Vagina (tissue), 2 donors: ENCODE measurements at regions not wholly inside any gene's neighbourhood (a gene's known extent, or its start where the extent isn't known, plus 50 kb on each side); places are given as distances from the start of the nearest gene placed in this dataset.

Source experiments
- DNase-seq, 2 donors: peaks; one replicate each; pipeline ENCODE4 v3.0.0-alpha.2; 2017; ENCODE audit errors: extremely low spot score in 2 of 2
- H3K27ac ChIP-seq: fragments of 200-600 bp; sonication (generic); one replicate; pipeline ENCODE4 v1.5.1; 2019
- H3K27me3 ChIP-seq: fragments of 200-600 bp; sonication (generic); one replicate; pipeline ENCODE4 v1.5.1; 2019
- H3K36me3 ChIP-seq, 2 donors: fragments of 200-600 bp; sonication (generic); one replicate each; pipeline ENCODE4 v1.5.1; 2017 to 2019
- H3K4me1 ChIP-seq: fragments of 200-600 bp; sonication (generic); one replicate; pipeline ENCODE4 v1.5.1; 2019
- H3K4me3 ChIP-seq, 2 donors: fragments of 200-600 bp; sonication (generic); 1 replicate in 1 of 2; 2 replicates in 1 of 2; pipeline ENCODE4 v1.5.1; 2016 to 2019
- H3K9me3 ChIP-seq: fragments of 200-600 bp; sonication (generic); one replicate; pipeline ENCODE4 v1.5.1; 2019
- CTCF ChIP-seq, 3 experiments: fragments of 450-650 bp in 2 of 3; fragments of 200-600 bp in 1 of 3; sonication (generic) in 1 of 3; IDR thresholded peaks; one replicate each; pipeline ENCODE4 v1.5.1; 2017 to 2019; ENCODE audit warnings: antibody characterized with exemption in 3 of 3, mild to moderate bottlenecking in 2 of 3, moderate library complexity in 2 of 3
- POLR2A ChIP-seq, 2 donors: fragments of 450-650 bp; IDR thresholded peaks; one replicate each; pipeline ENCODE4 v1.6.1; 2017; ENCODE audit warnings: antibody characterized with exemption in 2 of 2, mild to moderate bottlenecking in 2 of 2, moderate library complexity in 2 of 2
- POLR2AphosphoS5 ChIP-seq, 2 donors: sonication (generic); formaldehyde crosslinking; IDR thresholded peaks; one replicate each; pipeline ENCODE4 v1.9.0; 2017; ENCODE audit warnings: antibody characterized with exemption in 2 of 2, mild to moderate bottlenecking in 2 of 2, low read depth in 1 of 2; ENCODE audit not compliant: insufficient read depth in 1 of 2
- intact Hi-C: fragments of 100-400 bp; cut with DNase I; formaldehyde crosslinking; loops from one replicate; pipeline ENCODE4 v1.15.1; 2023

- H3K4me3 ChIP-seq: no peak overlapping the region
- H3K27ac ChIP-seq: no peak overlapping the region
- H3K9me3 ChIP-seq: no peaks in the 10 kb centered on the region
- no peaks in the 10 kb centered on the region for H3K4me1 ChIP-seq
- H3K27me3 ChIP-seq: no peaks in the 10 kb centered on the region
- no peaks in the 10 kb centered on the region for H3K36me3 ChIP-seq
- intact Hi-C loops: no loop called here
- TF ChIP-seq POLR2AphosphoS5 (IDR thresholded peaks at IDR 0.05; ENCODE audit: insufficient read depth in 1 of 2, low read depth in 1 of 2) (no peak), CTCF (IDR thresholded peaks at IDR 0.05) (no peak), POLR2A (IDR thresholded peaks at IDR 0.05) (no peak)
- no peak for DNase-seq
These were observed 64.3 kb upstream of the VANGL1 start for GRCh38 chr1:115577513-115577912.

- Histone ChIP-seq H3K4me3 (no peak overlapping the region), H3K36me3 (no peaks in the 10 kb centered on the region), H3K4me1 (no peaks in the 10 kb centered on the region), H3K27ac (no peak overlapping the region), H3K9me3 (no peaks in the 10 kb centered on the region), H3K27me3 (no peaks in the 10 kb centered on the region)
- intact Hi-C loops: no loop called here
- DNase-seq: no peak
- no peak for TF ChIP-seq CTCF (IDR thresholded peaks at IDR 0.05)
- TF ChIP-seq POLR2AphosphoS5 (IDR thresholded peaks at IDR 0.05; ENCODE audit: insufficient read depth in 1 of 2, low read depth in 1 of 2): no peak
- no peak for TF ChIP-seq POLR2A (IDR thresholded peaks at IDR 0.05)
These were observed 66.1 kb upstream of the VANGL1 start for GRCh38 chr1:115575661-115576060.

- no peaks in the 10 kb centered on the region for H3K4me1 ChIP-seq
- DNase-seq: no peak
- peaks cover 5% of the 10 kb centered on the region for H3K9me3 ChIP-seq
- no peaks in the 10 kb centered on the region for H3K36me3 ChIP-seq
- no peak overlapping the region for H3K27ac ChIP-seq
- H3K27me3 ChIP-seq: no peaks in the 10 kb centered on the region
- intact Hi-C loops: no loop called here
- TF ChIP-seq POLR2AphosphoS5 (IDR thresholded peaks at IDR 0.05; ENCODE audit: insufficient read depth in 1 of 2, low read depth in 1 of 2) (no peak), CTCF (IDR thresholded peaks at IDR 0.05) (no peak), POLR2A (IDR thresholded peaks at IDR 0.05) (no peak)
- no peak overlapping the region for H3K4me3 ChIP-seq
These were observed 69.1 kb upstream of the VANGL1 start for GRCh38 chr1:115572710-115573109.

- peaks cover 6% of the 10 kb centered on the region for H3K9me3 ChIP-seq
- DNase-seq: no peak
- H3K4me3 ChIP-seq: no peak overlapping the region
- no peaks in the 10 kb centered on the region for H3K4me1 ChIP-seq
- no peaks in the 10 kb centered on the region for H3K27me3 ChIP-seq
- no peak overlapping the region for H3K27ac ChIP-seq
- no peaks in the 10 kb centered on the region for H3K36me3 ChIP-seq
- no peak for TF ChIP-seq CTCF (IDR thresholded peaks at IDR 0.05)
- no peak for TF ChIP-seq POLR2AphosphoS5 (IDR thresholded peaks at IDR 0.05; ENCODE audit: insufficient read depth in 1 of 2, low read depth in 1 of 2)
- no peak for TF ChIP-seq POLR2A (IDR thresholded peaks at IDR 0.05)
- intact Hi-C loops: no loop called here
These were observed 74.3 kb upstream of the VANGL1 start for GRCh38 chr1:115567431-115567830.

GRCh38 chr1:115565791-115566190 is 76.0 kb upstream of the VANGL1 start:
- H3K27me3 ChIP-seq: no peaks in the 10 kb centered on the region
- intact Hi-C loops: no loop called here
- TF ChIP-seq POLR2AphosphoS5 (IDR thresholded peaks at IDR 0.05; ENCODE audit: insufficient read depth in 1 of 2, low read depth in 1 of 2): no peak
- no peak for TF ChIP-seq POLR2A (IDR thresholded peaks at IDR 0.05)
- no peak for TF ChIP-seq CTCF (IDR thresholded peaks at IDR 0.05)
- H3K9me3 ChIP-seq: peaks cover 6% of the 10 kb centered on the region
- no peak overlapping the region for H3K4me3 ChIP-seq
- H3K27ac ChIP-seq: no peak overlapping the region
- no peak for DNase-seq
- no peaks in the 10 kb centered on the region for H3K4me1 ChIP-seq
- H3K36me3 ChIP-seq: no peaks in the 10 kb centered on the region
